ENCODE measurements at regions not wholly inside any gene's neighbourhood (a gene's known extent, or its start where the extent isn't known, plus 50 kb on each side); places are given as distances from the start of the nearest gene placed in this dataset.

DNA sequence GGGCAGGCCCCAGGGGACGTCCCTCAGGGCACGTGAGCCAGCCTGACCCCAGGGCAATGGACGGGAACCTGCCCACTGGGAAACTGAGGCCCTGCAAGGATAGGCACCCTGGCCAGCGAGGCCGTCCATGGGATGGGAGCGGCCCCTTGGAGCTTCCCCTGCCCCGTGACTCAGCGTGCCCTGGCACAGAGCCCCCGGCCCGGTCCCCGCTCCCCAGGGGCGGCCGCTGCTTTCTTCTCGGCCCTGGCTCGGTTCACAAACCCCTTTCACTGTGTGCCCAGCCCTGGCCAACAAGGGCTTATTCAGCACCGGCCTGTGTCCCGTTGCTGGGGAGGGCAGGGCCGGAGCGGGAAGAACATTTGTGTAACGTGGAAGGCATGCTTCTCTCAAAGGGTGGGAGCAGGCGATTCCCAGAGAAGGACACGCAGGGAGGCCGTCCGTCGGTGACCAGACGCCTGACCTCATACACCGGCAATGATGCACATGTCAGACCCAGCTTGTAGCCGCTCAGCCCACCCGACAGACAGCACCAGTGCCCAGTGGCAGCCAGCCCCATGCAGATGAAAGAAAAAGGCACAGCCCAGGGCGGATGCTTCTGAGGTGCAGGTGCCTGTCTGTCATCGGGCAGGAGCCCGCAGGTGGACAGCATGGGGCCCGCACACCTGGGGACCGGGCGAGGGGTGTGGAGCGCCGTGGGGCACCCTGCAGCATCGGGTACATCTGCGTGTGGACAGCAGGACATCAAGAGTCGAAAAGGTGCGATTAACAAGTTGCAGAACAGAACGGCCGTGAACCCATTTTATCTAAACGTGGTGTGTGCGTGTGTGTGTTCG lies 94.5 kb downstream of the PDGFA start:
- TF ChIP-seq, protein P1, sequence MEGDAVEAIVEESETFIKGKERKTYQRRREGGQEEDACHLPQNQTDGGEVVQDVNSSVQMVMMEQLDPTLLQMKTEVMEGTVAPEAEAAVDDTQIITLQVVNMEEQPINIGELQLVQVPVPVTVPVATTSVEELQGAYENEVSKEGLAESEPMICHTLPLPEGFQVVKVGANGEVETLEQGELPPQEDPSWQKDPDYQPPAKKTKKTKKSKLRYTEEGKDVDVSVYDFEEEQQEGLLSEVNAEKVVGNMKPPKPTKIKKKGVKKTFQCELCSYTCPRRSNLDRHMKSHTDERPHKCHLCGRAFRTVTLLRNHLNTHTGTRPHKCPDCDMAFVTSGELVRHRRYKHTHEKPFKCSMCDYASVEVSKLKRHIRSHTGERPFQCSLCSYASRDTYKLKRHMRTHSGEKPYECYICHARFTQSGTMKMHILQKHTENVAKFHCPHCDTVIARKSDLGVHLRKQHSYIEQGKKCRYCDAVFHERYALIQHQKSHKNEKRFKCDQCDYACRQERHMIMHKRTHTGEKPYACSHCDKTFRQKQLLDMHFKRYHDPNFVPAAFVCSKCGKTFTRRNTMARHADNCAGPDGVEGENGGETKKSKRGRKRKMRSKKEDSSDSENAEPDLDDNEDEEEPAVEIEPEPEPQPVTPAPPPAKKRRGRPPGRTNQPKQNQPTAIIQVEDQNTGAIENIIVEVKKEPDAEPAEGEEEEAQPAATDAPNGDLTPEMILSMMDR (IDR thresholded peaks at IDR 0.05) = no peak
- TF ChIP-seq POLR2A (IDR thresholded peaks at IDR 0.05) (no peak), POLR2AphosphoS5 (IDR thresholded peaks at IDR 0.05) (no peak)

Data from breast epithelium (tissue), 3 donors.